DND-41 (cell line): ENCODE measurements at regions not wholly inside any gene's neighbourhood (a gene's known extent, or its start where the extent isn't known, plus 50 kb on each side); places are given as distances from the start of the nearest gene placed in this dataset.

Experiments
- ATAC-seq: fragments of 200-7000 bp; cut with Tn5 transposase; 3 replicates; pipeline ENCODE4 v1.9.1; 2021; ENCODE audit warnings: low read depth; ENCODE audit not compliant: insufficient read depth
- DNase-seq: peaks from one replicate; pipeline ENCODE4 v3.0.0-alpha.2; 2020
- H2AFZ ChIP-seq: 2 replicates; pipeline ENCODE4 v1.6.0; 2012; ENCODE audit warnings: low read depth, low read length
- H3K27ac ChIP-seq: 2 replicates; pipeline ENCODE4 v1.5.1; 2012; ENCODE audit warnings: low read length, inconsistent platforms
- H3K27me3 ChIP-seq: fragments of 200-600 bp; sonication (generic); 2 replicates; pipeline ENCODE4 v1.6.0; 2012; ENCODE audit warnings: low read length, mild to moderate bottlenecking, inconsistent platforms; ENCODE audit not compliant: insufficient read depth, poor library complexity
- H3K36me3 ChIP-seq: 2 replicates; pipeline ENCODE4 v1.5.1; 2012; ENCODE audit warnings: low read length, inconsistent platforms; ENCODE audit not compliant: insufficient read depth
- H3K4me1 ChIP-seq: 2 replicates; pipeline ENCODE4 v1.5.1; 2012; ENCODE audit warnings: mild to moderate bottlenecking, low read length; ENCODE audit not compliant: insufficient read depth
- H3K4me2 ChIP-seq: 2 replicates; pipeline ENCODE4 v1.6.0; 2012; ENCODE audit warnings: mild to moderate bottlenecking, moderate library complexity, low read length, inconsistent platforms; ENCODE audit not compliant: insufficient read depth
- H3K4me3 ChIP-seq, 2 experiments: fragments of 200-600 bp in 1 of 2; shearing (Covaris generic) in 1 of 2; 2 replicates each; pipeline ENCODE4 v1.5.1; 2012 to 2016; ENCODE audit warnings: inconsistent platforms in 2 of 2, low read length in 2 of 2, mild to moderate bottlenecking in 2 of 2, low read depth in 1 of 2, moderate library complexity in 1 of 2
- H3K79me2 ChIP-seq: 2 replicates; pipeline ENCODE4 v1.6.0; 2012; ENCODE audit warnings: low read length, inconsistent platforms; ENCODE audit not compliant: insufficient read depth
- H3K9ac ChIP-seq: 2 replicates; pipeline ENCODE4 v1.6.0; 2012; ENCODE audit warnings: low read depth, mild to moderate bottlenecking, inconsistent platforms, low read length, moderate library complexity
- H3K9me3 ChIP-seq: 2 replicates; pipeline ENCODE4 v1.5.1; 2012; ENCODE audit warnings: low read length, moderate library complexity, mild to moderate bottlenecking, inconsistent platforms; ENCODE audit not compliant: insufficient read depth, severe bottlenecking
- H4K20me1 ChIP-seq: 2 replicates; pipeline ENCODE4 v1.6.0; 2012; ENCODE audit warnings: low read length; ENCODE audit not compliant: insufficient read depth
- EZH2 ChIP-seq: IDR thresholded peaks from 3 replicates; pipeline ENCODE4 v1.6.1; 2012; ENCODE audit warnings: borderline replicate concordance, low read depth, mild to moderate bottlenecking, moderate library complexity, low read length, inconsistent platforms; ENCODE audit not compliant: severe bottlenecking
- TF ChIP-seq, protein P1 (sequence below): IDR thresholded peaks from 2 replicates; pipeline ENCODE4 v1.5.1; 2012; ENCODE audit warnings: borderline replicate concordance, low read length, moderate library complexity, mild to moderate bottlenecking; ENCODE audit not compliant: poor library complexity, severe bottlenecking; ENCODE audit errors: extremely low read depth

- Histone ChIP-seq H3K27me3 (no peaks in the 10 kb centered on the region), H3K27ac (no peak overlapping the region), H3K4me3 (no peak overlapping the region), H4K20me1 (no peaks in the 10 kb centered on the region), H3K36me3 (no peaks in the 10 kb centered on the region), H3K9ac (no peak overlapping the region), H3K4me2 (no peak overlapping the region), H3K9me3 (no peaks in the 10 kb centered on the region), H3K79me2 (no peaks in the 10 kb centered on the region), H2AFZ (no peak overlapping the region), H3K4me1 (no peaks in the 10 kb centered on the region)
- DNase-seq (no peak), ATAC-seq (no peak)
- no peak for TF ChIP-seq EZH2
- TF ChIP-seq, protein P1, sequence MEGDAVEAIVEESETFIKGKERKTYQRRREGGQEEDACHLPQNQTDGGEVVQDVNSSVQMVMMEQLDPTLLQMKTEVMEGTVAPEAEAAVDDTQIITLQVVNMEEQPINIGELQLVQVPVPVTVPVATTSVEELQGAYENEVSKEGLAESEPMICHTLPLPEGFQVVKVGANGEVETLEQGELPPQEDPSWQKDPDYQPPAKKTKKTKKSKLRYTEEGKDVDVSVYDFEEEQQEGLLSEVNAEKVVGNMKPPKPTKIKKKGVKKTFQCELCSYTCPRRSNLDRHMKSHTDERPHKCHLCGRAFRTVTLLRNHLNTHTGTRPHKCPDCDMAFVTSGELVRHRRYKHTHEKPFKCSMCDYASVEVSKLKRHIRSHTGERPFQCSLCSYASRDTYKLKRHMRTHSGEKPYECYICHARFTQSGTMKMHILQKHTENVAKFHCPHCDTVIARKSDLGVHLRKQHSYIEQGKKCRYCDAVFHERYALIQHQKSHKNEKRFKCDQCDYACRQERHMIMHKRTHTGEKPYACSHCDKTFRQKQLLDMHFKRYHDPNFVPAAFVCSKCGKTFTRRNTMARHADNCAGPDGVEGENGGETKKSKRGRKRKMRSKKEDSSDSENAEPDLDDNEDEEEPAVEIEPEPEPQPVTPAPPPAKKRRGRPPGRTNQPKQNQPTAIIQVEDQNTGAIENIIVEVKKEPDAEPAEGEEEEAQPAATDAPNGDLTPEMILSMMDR = no peak
These were observed 269.6 kb upstream of the CFAP20DC start for GRCh38 chr3:59319442-59319841.

DNA sequence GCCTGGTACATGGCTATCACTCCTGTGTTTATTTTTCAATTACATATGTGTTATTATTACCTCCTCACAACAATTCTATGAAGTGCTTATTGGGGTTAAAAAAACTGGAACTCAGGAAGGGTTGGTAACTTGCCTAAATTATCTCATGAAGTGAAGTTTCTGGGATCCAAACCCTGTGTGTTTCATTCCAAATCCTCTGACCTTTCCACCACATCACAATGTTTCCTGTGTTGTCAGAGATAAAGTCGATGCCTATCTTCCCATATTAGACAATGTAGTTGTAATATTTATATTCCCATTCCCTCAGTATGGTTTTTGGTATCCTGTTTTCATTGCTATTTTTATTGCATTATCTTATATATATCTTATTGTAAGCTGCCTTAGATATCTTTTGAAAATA, 269.1 kb upstream of the CFAP20DC start:
- Histone ChIP-seq H3K27me3 (no peaks in the 10 kb centered on the region), H3K4me1 (no peaks in the 10 kb centered on the region), H2AFZ (no peak overlapping the region), H3K9me3 (no peaks in the 10 kb centered on the region), H3K79me2 (no peaks in the 10 kb centered on the region), H4K20me1 (no peaks in the 10 kb centered on the region), H3K27ac (no peak overlapping the region), H3K4me2 (no peak overlapping the region), H3K9ac (no peak overlapping the region), H3K4me3 (no peak overlapping the region), H3K36me3 (no peaks in the 10 kb centered on the region)
- no peak for DNase-seq
- ATAC-seq = no peak
- TF ChIP-seq EZH2 = no peak
- TF ChIP-seq, protein P1 = no peak

DNA sequence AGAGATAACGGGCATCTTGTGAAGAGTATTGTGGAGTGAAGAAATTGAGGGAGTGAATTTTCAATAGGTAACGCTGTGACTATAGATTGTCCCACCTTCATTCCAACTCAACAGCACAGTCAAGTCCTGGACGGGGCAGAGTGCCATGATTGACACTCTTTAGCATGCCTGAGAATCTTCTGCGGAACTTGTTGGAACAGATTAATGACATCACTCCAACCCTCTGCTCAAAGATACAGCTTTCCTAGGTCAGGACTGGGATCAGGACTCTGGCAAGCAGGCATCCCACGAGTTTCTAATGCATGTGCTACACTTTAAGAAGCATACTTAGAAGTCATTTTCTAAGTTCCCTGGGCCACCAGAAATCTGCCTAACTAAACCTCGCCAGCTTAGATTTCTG, 267.6 kb upstream of the CFAP20DC start:
- Histone ChIP-seq H3K79me2 (no peaks in the 10 kb centered on the region), H2AFZ (no peak overlapping the region), H3K36me3 (no peaks in the 10 kb centered on the region), H3K4me1 (no peaks in the 10 kb centered on the region), H4K20me1 (no peaks in the 10 kb centered on the region), H3K4me2 (no peak overlapping the region), H3K9me3 (no peaks in the 10 kb centered on the region), H3K9ac (no peak overlapping the region), H3K4me3 (no peak overlapping the region), H3K27me3 (no peaks in the 10 kb centered on the region), H3K27ac (no peak overlapping the region)
- ATAC-seq = no peak
- TF ChIP-seq, protein P1 = no peak
- TF ChIP-seq EZH2 = no peak
- DNase-seq = no peak
